HFFc6 (cell line): ENCODE measurements at regions not wholly inside any gene's neighbourhood (a gene's known extent, or its start where the extent isn't known, plus 50 kb on each side); places are given as distances from the start of the nearest gene placed in this dataset.

Experiments used
- DNase-seq: peaks from one replicate; pipeline ENCODE4 v3.0.0-alpha.2; 2018
- H3K27ac Mint-ChIP-seq: 2 replicates; pipeline ENCODE4 v1.8.0; 2020; ENCODE audit warnings: mild to moderate bottlenecking, mixed read lengths
- H3K27me3 Mint-ChIP-seq: 2 replicates; pipeline ENCODE4 v1.8.0; 2021; ENCODE audit warnings: mild to moderate bottlenecking, moderate library complexity, mixed read lengths; ENCODE audit not compliant: insufficient read depth
- H3K36me3 Mint-ChIP-seq: 2 replicates; pipeline ENCODE4 v1.8.0; 2021; ENCODE audit warnings: low read depth, mixed read lengths
- H3K4me1 Mint-ChIP-seq: 2 replicates; pipeline ENCODE4 v1.8.0; 2020; ENCODE audit warnings: low read depth, mixed read lengths
- H3K4me3 Mint-ChIP-seq: 2 replicates; pipeline ENCODE4 v1.8.0; 2020; ENCODE audit warnings: mild to moderate bottlenecking, moderate library complexity, mixed read lengths
- H3K9me3 Mint-ChIP-seq: 2 replicates; pipeline ENCODE4 v1.8.0; 2020; ENCODE audit warnings: mild to moderate bottlenecking, mixed read lengths
- TF ChIP-seq, protein P1 (sequence below): fragments of 200-600 bp; sonication (generic); IDR thresholded peaks from 2 replicates; pipeline ENCODE4 v1.5.0; 2021; ENCODE audit warnings: antibody characterized with exemption, mild to moderate bottlenecking

DNA sequence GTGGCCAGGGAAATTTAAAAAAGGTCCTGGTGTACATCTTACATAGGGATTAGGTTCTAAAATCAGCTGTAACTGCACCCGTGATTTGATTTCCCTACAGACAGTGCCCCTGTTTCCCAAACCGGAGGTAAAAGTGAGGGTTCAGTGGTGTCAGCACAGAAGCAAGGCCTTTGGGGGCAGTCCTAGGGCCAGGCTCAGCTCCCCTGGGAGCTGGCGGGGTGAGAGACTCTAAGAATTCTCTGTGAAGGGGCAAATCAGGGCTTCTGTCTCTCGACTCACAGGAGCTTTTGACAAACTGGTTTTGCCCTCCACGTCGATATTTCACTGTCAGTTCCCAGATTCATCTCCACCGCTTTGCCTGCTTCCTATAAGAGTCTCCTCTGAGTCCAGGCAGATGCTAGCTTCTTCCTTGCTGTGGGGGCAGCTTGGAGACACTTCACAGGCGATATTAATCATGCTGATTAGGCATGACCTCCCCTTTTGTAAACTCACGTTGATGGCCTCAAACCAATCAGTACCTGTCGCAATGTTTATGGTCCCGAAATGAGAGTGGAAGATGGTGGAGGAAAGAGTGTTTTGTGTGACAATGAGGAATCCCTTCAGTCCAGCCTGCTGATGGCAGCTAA, 234.2 kb upstream of the TOX3 start:
- H3K27me3 Mint-ChIP-seq = peaks cover 3% of the 10 kb centered on the region; the same call in 1 of the 2 replicates
- no peaks in the 10 kb centered on the region for H3K4me1 Mint-ChIP-seq
- peaks cover 31% of the 10 kb centered on the region for H3K9me3 Mint-ChIP-seq
- no peak overlapping the region for H3K27ac Mint-ChIP-seq
- TF ChIP-seq, protein P1, sequence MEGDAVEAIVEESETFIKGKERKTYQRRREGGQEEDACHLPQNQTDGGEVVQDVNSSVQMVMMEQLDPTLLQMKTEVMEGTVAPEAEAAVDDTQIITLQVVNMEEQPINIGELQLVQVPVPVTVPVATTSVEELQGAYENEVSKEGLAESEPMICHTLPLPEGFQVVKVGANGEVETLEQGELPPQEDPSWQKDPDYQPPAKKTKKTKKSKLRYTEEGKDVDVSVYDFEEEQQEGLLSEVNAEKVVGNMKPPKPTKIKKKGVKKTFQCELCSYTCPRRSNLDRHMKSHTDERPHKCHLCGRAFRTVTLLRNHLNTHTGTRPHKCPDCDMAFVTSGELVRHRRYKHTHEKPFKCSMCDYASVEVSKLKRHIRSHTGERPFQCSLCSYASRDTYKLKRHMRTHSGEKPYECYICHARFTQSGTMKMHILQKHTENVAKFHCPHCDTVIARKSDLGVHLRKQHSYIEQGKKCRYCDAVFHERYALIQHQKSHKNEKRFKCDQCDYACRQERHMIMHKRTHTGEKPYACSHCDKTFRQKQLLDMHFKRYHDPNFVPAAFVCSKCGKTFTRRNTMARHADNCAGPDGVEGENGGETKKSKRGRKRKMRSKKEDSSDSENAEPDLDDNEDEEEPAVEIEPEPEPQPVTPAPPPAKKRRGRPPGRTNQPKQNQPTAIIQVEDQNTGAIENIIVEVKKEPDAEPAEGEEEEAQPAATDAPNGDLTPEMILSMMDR = no peak
- DNase-seq = no peak
- H3K4me3 Mint-ChIP-seq = no peak overlapping the region
- no peaks in the 10 kb centered on the region for H3K36me3 Mint-ChIP-seq

DNA sequence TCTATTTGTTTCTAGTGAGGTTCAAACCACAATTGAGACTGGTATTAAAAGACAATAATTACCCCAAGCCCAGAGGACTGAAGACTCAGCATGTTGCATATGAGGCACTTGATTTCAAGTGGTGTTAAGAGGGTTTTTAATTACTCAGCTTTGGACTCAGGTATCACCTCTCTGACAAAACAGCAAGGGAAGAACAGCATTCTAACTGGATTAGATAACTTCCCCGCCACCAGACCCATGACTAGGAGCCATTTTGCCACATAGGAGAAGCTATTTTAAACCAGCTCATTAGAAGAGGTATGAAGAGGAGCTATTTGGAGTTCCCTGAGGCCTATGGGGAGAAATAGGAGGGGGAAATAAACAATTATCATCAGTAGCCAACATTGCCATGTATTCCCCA, 226.1 kb upstream of the TOX3 start:
- Mint-ChIP-seq H3K27ac (no peak overlapping the region), H3K9me3 (peaks cover 32% of the 10 kb centered on the region), H3K4me1 (no peaks in the 10 kb centered on the region), H3K36me3 (no peaks in the 10 kb centered on the region), H3K27me3 (no peaks in the 10 kb centered on the region), H3K4me3 (no peak overlapping the region)
- no peak for DNase-seq
- TF ChIP-seq, protein P1 = no peak

DNA sequence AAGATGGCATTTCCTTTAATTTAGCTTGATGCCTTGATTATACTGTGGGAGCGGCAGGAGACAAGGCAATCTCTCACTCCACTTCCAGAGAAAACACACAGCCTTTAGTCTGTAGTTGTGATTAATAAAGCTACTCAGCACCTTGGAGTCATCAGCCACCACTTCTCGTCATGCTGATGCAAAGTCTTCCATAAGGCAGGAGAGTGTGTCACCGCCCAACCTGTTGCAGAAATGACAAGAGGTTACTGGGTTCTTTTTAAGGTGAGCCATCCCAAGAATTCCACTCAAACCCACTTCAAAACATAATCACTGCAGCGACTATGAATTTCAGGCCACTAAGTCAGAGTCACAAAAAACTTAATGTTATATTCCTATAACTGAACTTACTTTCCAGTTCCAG, 223.9 kb upstream of the TOX3 start:
- Mint-ChIP-seq H3K4me3 (no peak overlapping the region), H3K27me3 (no peaks in the 10 kb centered on the region)
- TF ChIP-seq, protein P1 = no peak

DNA sequence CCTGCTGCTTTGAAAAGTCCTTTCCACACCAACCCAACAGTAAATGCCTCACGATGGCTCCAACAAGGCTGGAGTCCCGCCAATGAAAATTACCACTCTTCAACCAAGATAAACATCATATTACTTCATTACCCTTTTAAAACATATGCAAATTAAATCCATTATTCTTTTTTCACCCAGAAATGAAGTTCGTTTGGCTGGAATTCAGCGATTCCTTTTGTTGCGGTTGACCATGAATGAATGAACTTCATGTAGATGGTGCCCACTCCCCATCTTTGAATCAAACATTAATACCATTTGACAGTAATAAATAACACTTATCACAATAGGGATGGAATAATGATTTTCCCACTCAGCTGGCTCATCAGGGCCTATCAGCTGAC, 211.5 kb upstream of the TOX3 start:
- H3K36me3 Mint-ChIP-seq = no peaks in the 10 kb centered on the region
- TF ChIP-seq, protein P1 = no peak
- H3K27me3 Mint-ChIP-seq = no peaks in the 10 kb centered on the region
- H3K9me3 Mint-ChIP-seq = peaks cover 15% of the 10 kb centered on the region
- DNase-seq = no peak
- no peak overlapping the region for H3K27ac Mint-ChIP-seq
- no peak overlapping the region for H3K4me3 Mint-ChIP-seq
- no peaks in the 10 kb centered on the region for H3K4me1 Mint-ChIP-seq

More for the DNA sequence above, 223.9 kb upstream of the TOX3 start:
- Mint-ChIP-seq H3K36me3 (no peaks in the 10 kb centered on the region), H3K4me1 (no peaks in the 10 kb centered on the region), H3K9me3 (peaks cover 32% of the 10 kb centered on the region), H3K27ac (no peak overlapping the region)
- DNase-seq = no peak

GRCh38 chr16:52757746-52758472, 211.0 kb upstream of the TOX3 start:
- H3K36me3 Mint-ChIP-seq = no peaks in the 10 kb centered on the region
- TF ChIP-seq, protein P1 = no peak

More at GRCh38 chr16:52757746-52758472, 211.0 kb upstream of the TOX3 start:
- DNase-seq = no peak
- Mint-ChIP-seq H3K27ac (no peak overlapping the region), H3K4me1 (no peaks in the 10 kb centered on the region), H3K4me3 (no peak overlapping the region), H3K9me3 (peaks cover 15% of the 10 kb centered on the region), H3K27me3 (no peaks in the 10 kb centered on the region)
